IPS-NIHi7 (cell line): ENCODE measurements at regions not wholly inside any gene's neighbourhood (a gene's known extent, or its start where the extent isn't known, plus 50 kb on each side); places are given as distances from the start of the nearest gene placed in this dataset.
"Not testable (repeated sequence)": the region's sequence is repeated elsewhere in the genome, so short reads cannot be mapped to it uniquely, and the experiment has no call there.

ENCODE experiments used
- DNase-seq: peaks from one replicate; pipeline ENCODE4 v3.0.0; 2012; ENCODE audit warnings: mixed read lengths; ENCODE audit errors: extremely low spot score

DNA sequence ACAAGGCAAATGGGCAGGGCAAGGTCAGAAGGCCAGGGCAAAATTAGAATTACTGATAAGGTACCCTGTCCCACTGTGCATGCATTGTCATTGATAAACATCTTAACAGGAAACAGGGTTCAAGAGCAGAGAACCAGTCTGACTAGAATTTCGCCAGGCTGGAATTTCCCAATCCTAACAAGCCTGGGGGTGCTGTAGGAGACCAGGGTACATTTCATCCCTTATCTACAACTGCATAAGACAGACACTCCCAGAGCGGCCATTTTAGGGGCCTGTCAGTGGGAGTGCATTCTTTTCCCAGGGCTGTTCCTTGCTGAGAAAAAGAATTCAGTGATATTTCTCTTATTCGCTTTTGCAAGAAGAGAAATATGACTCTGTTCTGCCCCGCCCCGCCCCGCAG lies 218.7 kb upstream of the RASA1 start:
- not testable (repeated sequence) for DNase-seq

DNA sequence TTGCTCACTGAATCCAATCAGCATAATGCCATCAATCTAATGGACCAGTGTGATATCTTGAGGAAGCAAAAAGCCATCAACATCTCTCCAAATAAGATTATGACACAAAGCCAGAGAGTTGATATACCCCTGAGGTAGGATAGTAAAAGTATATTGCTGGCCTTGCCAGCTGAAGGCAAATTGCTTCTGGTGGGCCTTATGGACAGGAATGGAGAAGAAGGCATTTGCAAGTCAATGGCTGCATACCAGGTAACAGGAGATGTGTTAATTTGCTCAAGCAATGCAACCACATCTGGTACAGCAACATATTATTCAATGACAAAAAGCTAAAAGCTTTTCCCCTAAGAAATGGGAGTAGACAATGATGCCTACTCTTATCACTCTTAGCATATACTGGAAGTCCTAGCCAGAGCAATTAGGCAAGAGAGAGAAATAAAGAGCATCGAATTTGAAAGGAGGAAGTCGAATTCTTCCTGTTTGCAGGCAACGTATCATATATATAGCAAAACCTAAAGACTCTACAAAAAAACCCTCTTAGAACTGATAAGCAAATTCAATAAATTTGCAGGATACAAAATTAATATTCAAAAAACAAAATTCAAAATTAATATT lies 216.1 kb upstream of the RASA1 start:
- DNase-seq = no peak

DNA sequence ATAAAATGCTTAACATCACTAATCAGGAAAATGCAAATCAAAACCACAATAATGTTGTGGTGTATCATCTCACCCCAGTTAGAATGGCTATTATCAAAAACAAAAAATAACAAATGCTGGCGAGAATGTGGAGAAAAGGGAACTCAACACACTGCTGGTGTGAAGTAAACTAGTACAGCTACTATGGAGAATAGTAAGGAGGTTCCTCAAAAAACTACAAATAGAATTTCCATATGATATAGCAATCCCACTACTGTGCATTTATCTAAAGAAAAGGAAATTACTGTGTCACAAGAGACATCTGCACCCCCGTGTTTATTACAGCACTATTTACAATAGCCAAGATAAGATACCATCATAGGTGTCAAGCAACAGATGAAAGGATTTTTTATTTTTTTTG lies 214.5 kb upstream of the RASA1 start:
- DNase-seq = no peak

DNA sequence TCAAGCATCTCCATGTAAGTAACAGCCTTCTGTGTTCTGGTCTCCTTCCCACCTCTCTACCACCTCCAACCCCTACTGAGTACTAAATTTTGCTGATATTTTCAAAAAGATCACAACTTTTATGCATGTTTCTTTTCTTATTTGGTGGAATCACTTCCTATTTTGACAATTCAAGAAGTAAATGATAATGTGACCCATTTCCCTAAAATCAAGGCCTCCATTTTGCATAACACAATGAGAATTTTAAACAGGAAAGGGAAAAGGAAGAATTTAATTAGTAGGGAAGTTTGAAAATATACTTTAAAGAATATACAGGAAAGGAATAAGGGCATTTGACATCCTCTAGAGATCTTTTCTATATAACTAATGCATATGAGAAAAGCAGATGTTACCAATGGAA lies 212.9 kb upstream of the RASA1 start:
- no peak for DNase-seq

DNA sequence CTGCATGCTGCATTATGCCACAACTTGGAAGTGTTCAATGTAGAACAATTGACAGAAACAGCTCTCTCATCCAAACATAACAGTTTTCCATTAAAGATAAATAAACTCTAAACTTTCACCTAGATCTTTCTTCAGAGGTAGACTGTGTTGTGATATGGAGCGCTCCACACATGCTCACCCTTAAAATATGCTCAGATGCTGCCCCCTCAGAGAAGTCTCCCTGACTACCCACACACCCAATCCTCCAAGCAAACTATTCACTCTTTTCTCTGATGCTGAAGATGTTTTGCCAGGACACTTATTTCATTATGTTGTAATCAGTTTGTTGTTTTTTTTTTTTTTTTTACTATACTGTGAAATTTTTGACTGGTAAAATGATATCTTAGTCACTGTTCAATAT lies 206.6 kb upstream of the RASA1 start:
- no peak for DNase-seq

DNA sequence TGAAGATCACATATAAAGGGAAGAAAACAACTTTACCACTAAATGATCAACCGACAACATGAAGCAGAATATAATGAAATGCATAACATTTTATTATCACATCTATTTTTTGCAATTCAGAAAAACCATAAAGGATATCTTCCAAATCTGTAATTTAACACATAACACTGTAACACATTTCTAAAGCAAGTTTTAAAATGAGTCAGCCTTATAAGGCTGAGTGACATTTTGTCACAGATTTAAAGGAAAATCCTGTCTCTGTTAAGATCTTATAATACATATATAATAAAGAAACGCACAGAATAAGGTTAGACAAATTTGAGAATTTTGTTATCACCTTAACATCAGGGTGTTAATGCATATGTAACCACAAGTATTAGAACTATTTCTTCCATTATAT lies 198.4 kb upstream of the RASA1 start:
- DNase-seq = no peak

DNA sequence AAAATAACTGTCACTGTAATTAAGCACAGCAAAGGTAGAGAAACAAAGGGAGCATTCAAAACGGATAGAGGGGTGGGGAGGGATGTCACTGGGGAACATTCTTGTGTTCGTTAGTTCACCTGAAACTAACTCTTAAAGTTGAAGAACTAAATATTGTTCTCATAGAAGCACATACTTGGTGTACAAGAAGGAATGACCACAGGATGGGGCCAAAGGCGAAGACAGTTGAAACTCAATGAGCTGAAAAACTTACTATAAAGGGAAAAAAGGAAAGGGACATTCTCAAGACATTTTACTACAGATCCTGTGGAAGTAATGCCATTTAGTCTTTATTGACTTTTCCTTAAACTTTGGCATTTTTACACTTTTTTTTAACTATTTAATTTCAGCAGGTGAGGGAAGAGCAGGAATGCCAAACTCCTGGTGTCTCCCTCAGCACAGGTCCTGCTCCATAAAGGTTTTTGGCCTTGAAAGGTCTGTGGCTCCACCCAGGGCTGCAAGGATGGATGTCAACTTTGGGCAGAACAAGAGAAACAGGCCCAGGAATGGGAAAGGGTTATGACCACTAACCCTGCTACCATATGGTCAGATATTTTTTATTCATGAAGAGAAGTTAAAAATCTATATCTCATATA lies 197.6 kb upstream of the RASA1 start:
- peak; percentile 11 for DNase-seq

DNA sequence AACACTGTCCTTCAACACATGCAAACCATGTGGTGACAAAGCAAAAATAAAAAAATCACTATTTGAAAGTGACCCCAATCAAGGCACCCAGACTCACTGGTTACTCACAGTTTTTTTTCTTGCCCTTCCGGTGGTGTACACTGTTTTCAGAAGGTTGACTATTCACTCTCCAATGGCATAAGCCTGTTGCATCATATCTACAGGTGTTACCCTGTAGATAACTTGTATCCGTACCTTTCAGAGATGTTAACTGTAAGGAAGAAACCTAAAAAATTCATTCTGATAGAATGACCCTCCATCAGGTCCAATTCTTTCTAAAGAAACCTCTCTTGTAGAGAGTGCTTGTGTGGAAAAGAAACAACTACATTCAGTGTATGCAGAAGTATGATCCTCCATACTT lies 193.6 kb upstream of the RASA1 start:
- no peak for DNase-seq

DNA sequence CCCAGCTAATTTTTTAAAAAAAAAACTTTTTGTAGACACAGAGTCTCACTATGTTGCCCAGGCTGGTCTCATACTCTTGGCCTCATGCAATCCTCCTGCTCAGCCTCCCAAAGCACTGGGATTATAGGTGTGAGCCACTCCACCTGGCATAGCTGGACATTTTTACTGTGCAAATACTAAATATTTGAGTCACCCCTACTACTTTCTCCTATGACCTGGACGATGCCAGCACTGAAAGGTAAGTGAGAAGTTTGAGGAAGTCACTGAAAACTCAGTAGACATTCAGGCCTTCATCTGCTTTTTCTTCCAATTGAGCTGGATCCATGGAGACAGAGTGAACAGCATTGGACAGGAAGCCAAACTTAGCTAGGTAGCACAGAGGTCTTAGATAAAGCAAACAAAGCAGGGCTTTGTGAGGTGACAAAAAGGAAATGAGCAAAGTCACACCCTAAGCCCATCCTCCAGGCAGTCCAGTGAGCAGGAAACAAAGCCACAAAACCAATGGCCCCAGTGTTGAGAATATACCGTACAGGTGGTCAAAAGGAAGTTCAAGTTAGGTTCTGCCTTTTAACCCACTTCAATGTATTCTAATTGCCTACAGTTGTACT lies 192.6 kb upstream of the RASA1 start:
- DNase-seq = no peak

DNA sequence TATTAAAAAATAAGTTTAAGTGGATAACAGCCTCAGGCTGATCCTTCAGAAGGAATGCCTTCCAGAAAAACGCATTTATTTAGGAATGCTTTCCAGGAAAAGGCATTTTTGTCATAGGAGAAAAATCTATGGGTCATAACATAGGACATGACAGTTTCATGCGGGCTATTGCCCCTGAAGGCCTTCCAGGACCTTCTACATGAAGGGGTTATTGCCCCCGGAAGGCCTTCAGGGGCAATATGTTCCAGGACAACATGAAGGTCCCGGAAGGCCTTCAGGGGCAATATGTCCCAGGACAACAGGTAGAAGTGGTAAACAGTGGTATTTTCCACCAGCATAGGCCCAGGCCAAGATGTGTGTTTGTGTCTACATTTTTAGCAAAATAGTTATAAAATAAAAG lies 191.3 kb upstream of the RASA1 start:
- no peak for DNase-seq

DNA sequence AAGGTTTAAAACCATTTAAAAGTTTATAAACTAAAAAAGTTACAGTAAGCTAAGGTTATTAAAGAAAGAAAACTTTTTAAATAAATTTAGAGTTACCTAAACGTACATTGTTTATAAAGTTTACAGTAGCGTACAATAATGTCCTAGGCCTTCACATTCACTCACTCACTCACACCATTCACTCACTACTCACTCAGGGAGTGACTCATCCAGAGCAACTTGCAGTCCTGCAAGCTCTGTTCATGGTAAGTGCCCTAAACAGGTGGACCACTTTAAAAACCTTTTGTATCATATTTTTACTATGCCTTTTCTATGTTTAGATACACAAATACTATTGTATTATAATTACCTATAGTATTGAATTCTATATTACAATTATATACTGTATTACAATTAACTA lies 190.8 kb upstream of the RASA1 start:
- DNase-seq = no peak

DNA sequence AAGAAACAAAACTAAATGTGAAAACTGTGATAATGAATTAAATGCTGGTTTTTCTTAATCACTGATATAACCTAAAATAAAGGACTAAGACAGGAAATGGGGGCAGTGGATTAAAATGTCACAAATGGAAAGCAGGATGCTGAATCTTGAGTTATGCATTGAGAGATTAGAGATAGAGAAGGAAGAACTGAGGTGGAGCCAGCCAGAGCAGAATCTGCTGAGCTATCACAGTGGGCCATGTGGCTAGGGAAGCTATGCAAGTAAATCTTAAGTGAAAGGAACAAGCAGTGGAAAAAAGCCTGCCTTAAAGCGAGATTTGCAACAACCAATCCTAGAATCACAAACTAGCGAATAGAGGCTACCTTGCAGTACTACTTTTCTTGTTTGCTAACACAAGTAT lies 188.5 kb upstream of the RASA1 start:
- no peak for DNase-seq

DNA sequence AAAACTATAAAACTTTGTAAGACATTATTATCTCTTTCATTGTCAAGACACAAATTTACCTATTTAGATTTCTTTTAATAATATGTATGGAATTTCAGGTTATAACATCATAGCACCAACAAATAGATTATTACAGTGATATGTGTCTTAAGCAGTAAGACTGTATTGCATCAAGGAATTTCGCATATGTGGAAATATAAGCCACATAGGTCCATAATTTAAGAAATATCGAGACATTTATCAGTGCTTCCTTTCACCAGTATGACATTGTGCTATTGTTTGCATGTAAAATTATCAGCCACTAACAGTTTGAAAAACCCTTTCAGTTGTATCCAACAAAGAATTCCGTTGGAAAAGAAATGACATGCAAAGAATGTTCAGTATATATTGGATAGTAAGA lies 186.7 kb upstream of the RASA1 start:
- no peak for DNase-seq

DNA sequence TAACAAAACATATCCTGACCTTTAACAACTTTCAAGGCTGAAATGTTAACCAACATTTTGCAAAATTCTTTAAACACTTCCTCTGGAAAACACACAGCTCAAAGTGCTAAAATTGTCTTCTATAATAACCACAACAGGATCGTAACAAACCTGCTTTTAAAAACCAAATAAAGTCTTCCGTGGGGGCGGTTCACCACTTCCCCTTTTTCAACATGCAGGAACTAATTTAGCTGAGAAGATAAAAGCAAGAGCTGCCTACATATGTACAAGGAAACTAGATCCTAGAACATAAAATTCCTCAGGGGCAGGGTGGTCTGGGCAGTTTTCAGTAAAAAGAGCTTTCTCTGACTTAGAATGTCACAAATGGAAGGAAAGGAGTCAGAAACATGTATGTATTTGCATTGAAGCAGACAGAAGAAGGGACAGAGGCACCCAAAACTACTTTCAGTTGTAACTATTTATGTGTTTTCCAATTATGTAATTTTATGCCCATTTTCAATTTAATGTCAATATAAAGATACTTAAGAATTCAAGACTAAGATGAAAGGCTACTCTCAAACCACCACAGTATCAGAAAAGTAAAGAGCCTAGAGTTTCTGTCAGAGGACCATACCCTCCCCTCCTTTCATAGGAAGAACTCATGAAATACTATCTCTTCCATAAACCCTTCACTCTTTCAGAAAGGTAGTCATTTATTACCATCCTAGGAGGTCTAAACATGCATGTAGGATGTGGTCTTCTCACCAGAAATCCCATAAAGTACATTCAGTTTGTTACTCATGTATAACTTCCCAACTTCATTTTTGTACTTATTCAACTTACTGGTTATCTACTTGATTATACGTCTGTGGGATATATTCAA lies 185.9 kb upstream of the RASA1 start:
- DNase-seq = no peak

DNA sequence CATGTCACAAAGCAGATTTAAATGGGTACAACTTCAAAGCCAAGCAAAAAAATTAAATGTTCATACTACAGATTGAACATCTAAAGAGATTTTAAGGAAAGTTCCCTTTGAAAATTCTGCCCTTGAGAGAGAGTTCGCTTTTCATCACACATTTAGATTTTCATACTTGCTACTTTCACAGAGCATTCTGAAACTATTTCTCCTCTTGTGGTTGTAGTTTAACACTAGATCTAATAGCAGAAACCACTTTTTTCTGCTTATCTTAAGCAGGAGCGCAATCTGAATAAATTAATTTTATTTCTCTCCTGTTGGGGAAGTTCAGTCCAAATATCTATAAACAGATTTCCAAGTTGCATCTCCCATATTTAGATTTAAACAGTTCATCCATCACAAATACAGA lies 173.3 kb upstream of the RASA1 start:
- no peak for DNase-seq

DNA sequence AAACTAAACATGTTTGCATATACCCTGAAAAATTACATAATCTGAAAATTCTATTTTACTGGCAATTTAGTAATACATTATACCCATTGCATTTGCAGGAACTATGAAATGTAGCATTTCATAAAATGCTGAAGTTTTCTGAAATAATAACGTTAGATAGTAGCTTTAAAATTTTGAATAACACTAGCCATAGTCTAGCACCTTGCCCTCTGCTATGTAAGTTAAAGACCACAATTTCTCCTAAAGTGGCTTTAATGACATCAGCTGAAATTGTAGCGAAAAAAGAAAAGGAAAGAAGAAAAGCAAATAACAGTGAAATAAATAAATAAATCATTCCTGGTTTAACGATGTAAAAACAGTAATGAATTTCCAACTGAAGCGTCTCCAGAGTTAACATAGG lies 172.8 kb upstream of the RASA1 start:
- DNase-seq = no peak

DNA sequence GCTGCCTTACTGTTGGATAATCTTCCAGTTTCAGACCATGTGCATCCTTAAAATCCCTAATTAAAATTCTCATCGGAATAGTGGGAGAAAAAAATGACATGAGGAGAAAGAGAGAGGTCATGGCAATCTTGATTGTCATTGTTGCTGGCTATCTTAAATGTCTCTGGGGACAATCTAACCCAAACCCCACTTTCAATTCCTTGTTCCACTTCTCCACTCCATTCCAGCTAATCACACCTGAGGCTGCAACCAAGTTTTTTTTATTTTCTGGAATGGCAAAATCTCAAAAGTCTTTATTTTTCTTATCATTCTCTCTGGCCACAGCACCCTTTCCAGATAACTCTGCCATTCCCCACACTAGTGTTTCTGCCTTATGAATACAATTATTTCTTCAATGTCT lies 171.9 kb upstream of the RASA1 start:
- DNase-seq = no peak

DNA sequence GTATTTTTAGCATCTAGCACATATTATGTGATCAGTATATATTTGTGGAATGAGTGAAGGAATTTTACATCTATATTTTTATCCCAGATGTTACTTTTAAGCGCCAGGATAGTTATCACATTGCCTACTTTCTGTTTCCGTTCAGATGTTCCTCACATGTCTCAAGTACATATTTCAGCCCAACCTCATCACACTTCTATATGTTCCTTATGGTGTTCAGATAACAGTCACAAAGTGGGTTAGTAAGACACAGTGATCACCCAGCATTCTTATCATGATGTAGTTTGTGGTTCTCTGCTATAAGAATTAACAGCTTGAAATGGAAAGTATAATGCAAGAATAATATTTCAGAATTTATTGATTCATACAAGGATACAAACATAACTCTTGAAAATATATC lies 170.0 kb upstream of the RASA1 start:
- DNase-seq = no peak

DNA sequence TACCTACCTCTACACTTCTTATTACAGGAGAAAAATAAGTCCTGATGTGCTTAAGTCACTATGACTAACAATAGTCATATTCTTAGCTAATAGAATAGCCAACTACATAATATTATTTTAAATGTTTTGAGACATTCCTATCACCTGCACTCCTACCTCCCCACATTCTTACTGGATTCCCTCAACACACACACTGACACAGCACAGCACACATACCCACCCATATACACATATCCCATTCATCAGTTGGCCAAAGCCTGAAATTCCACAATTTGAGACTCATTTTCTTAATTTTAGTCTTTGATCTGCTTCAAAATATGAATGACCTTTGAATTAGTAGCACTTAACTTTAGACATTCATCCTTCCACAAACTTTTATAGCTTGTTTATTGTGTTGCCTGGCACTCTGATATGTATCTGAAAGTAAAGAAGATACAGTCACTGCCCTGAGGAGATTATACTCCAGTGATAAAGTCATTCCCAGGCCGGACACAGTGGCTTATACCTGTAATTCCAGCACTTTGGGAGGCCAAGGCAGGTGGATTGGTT lies 168.3 kb upstream of the RASA1 start:
- DNase-seq = no peak

DNA sequence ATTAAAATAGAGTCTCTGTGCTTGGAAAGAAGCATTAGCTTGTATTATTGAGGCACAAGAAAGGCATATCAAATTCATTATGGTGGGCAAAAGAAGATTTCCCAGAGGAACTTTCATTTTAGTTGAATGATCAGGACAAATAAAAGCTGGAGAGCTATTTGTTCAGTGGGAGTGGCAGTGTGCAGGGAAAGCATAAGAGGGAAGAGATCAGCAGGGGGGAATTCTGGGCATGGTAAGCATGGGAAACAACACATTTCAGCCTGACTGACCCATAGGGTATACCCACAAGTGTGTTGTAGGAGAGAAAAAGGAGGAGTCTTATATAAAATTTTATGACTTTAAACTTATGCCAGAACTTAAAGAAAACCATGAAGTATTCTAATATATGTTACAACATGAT lies 167.7 kb upstream of the RASA1 start:
- no peak for DNase-seq

DNA sequence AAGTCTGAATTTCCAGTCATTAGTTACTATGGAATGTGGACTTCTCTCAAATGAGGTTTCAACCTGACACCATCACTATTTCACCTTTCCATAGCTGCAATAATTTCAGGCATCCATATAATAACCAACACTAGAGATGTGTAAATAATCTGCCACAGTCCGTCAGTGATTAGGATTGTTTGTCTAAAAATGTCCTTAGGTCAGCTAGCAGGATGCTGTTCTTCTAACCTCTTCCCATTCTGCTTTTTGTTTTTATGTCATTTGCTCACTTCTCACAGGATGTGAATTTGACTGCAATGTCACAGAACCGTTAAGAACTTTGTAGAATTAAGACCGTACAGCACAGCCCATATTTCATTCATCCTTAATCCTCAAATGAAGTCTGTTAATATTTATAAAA lies 166.4 kb upstream of the RASA1 start:
- DNase-seq = no peak

DNA sequence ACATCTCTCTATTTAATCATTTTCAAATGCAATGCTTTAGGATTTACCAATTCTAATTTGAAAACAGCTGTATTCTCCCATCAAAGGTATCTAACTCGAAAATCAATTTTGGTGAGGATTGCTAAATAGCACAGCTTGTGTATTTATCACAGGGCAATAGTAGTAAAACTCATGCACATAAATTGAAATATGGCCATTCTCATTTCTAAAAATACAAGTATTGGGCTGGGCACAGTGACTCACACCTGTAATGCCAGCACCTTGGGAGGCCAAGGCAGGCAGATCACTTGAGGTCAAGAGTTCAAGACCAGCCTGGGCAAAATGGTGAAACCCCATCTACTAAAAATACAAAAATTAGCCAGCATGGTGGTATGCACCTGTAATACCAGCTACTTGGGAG lies 164.8 kb upstream of the RASA1 start:
- no peak for DNase-seq
